ENCODE measurements at regions not wholly inside any gene's neighbourhood (a gene's known extent, or its start where the extent isn't known, plus 50 kb on each side); places are given as distances from the start of the nearest gene placed in this dataset.

- TF ChIP-seq CTCF (IDR thresholded peaks at IDR 0.05; ENCODE audit: low read length) = no peak
- no peak for TF ChIP-seq EZH2 (IDR thresholded peaks at IDR 0.05; ENCODE audit: borderline replicate concordance, low read length)
Observed at GRCh38 chr20:50436696-50437095, 73.5 kb upstream of the PTPN1 start.
